K562 (cell line): ENCODE measurements at regions not wholly inside any gene's neighbourhood (a gene's known extent, or its start where the extent isn't known, plus 50 kb on each side); places are given as distances from the start of the nearest gene placed in this dataset.
A peak's percentile ranks its signal among the peaks of the same experiment; 100 is the strongest.

Experiments used
- CREB1 ChIP-seq, 2 experiments: sonication (generic) in 1 of 2; formaldehyde crosslinking in 1 of 2; IDR thresholded peaks; 2 replicates each; pipeline versions ENCODE4 v1.6.1 to v1.8.0; 2012 to 2022; ENCODE audit warnings: inconsistent platforms in 1 of 2, mild to moderate bottlenecking in 1 of 2, missing genetic modification reagents in 1 of 2, moderate library complexity in 1 of 2
- POLR2A ChIP-seq: fragments of 450-650 bp; conservative IDR thresholded peaks from 2 replicates; pipeline ENCODE4 v1.6.1; 2016
- SREBF2 ChIP-seq: sonication (generic); formaldehyde crosslinking; IDR thresholded peaks from 2 replicates; pipeline ENCODE4 v1.4.0; 2020; ENCODE audit warnings: mild to moderate bottlenecking, missing genetic modification reagents
- TBL1XR1 ChIP-seq, 2 experiments: IDR thresholded peaks; 2 replicates each; pipeline ENCODE4 v1.6.1; 2012; ENCODE audit warnings: improper control_type of control experiment in 2 of 2, low read length in 2 of 2, mild to moderate bottlenecking in 1 of 2
- ZNF146 ChIP-seq: IDR thresholded peaks from one replicate; pipeline ENCODE4 v1.6.1; 2018; ENCODE audit warnings: missing compliant biosample characterization; ENCODE audit not compliant: unreplicated experiment
- ZNF174 ChIP-seq: fragments of 250-450 bp; sonication (Bioruptor Pico); IDR thresholded peaks from 2 replicates; pipeline ENCODE4 v1.4.0; 2020; ENCODE audit warnings: mild to moderate bottlenecking
- ZNF699 ChIP-seq: fragments of 250-450 bp; sonication (Bioruptor Pico); IDR thresholded peaks from 2 replicates; pipeline ENCODE4 v1.8.0; 2021; ENCODE audit warnings: mild to moderate bottlenecking, moderate library complexity; ENCODE audit not compliant: insufficient replicate concordance
- ZNF830 ChIP-seq: fragments of 250-450 bp; sonication (Bioruptor Pico); IDR thresholded peaks from 2 replicates; pipeline ENCODE4 v1.5.0; 2021; ENCODE audit warnings: mild to moderate bottlenecking
- TF ChIP-seq, protein P1 (sequence below), 3 experiments: IDR thresholded peaks in 2 of 3; conservative IDR thresholded peaks in 1 of 3; 2 replicates each; pipeline ENCODE4 v1.5.1; 2011 to 2012; ENCODE audit warnings: low read length in 3 of 3, mild to moderate bottlenecking in 3 of 3, control low read depth in 2 of 3, improper control_type of control experiment in 1 of 3, inconsistent platforms in 1 of 3, low read depth in 1 of 3, mixed read lengths in 1 of 3, moderate library complexity in 1 of 3; ENCODE audit not compliant: insufficient read depth in 2 of 3

DNA sequence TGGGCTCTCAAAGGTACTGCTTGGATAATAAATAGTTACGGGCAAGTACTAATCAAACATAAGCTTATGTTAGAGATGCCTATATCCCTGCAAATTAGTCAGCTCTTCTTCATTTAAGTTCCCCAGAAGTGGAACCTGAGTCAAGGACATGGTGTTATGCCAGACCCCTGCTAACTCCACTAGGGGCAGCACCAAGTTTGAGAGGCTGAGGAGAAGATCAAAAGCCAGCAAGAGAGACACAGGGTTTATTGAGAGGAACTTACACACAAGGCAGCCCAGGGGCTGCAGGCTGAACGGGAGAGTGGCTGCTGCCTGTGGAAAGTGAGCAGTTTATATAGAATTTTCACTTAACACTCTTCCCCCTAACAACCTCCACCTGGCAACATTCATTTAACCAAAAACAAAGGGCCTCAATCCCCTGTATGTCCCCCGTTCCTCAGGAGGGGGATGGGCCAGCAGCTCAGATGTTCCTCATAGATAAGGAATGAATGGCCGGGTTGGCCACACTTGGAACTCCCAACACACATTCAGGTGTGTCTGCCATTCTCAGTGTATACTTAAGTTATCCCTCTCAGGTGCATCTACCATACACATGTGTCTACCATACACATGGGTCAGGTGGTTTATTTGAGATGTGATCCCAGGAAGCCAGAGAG lies 62.6 kb upstream of the GHITM start:
- TF ChIP-seq CREB1 (IDR thresholded peaks at IDR 0.05) (no peak), CREB1 (CRISPR knock-in tag; IDR thresholded peaks at IDR 0.05) (no peak), POLR2A (no peak), SREBF2 (CRISPR knock-in tag) (no peak), ZNF699 (CRISPR knock-in tag) (no peak), ZNF146 (CRISPR knock-in tag) (no peak), TBL1XR1 (IDR thresholded peaks at IDR 0.05; ENCODE audit: low read length in 2 of 2) (no peak), ZNF830 (CRISPR knock-in tag) (no peak), ZNF174 (CRISPR knock-in tag) (no peak)
- TF ChIP-seq, protein P1, sequence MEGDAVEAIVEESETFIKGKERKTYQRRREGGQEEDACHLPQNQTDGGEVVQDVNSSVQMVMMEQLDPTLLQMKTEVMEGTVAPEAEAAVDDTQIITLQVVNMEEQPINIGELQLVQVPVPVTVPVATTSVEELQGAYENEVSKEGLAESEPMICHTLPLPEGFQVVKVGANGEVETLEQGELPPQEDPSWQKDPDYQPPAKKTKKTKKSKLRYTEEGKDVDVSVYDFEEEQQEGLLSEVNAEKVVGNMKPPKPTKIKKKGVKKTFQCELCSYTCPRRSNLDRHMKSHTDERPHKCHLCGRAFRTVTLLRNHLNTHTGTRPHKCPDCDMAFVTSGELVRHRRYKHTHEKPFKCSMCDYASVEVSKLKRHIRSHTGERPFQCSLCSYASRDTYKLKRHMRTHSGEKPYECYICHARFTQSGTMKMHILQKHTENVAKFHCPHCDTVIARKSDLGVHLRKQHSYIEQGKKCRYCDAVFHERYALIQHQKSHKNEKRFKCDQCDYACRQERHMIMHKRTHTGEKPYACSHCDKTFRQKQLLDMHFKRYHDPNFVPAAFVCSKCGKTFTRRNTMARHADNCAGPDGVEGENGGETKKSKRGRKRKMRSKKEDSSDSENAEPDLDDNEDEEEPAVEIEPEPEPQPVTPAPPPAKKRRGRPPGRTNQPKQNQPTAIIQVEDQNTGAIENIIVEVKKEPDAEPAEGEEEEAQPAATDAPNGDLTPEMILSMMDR (IDR thresholded peaks at IDR 0.05 in 2 of 3, conservative IDR thresholded peaks at IDR 0.05 in 1 of 3; ENCODE audit: insufficient read depth in 2 of 3, low read depth in 1 of 3, low read length in 3 of 3), result peak; percentile 53 to 63 (median 59)
